ENCODE measurements at regions not wholly inside any gene's neighbourhood (a gene's known extent, or its start where the extent isn't known, plus 50 kb on each side); places are given as distances from the start of the nearest gene placed in this dataset.
"Not testable (repeated sequence)": the region's sequence is repeated elsewhere in the genome, so short reads cannot be mapped to it uniquely, and the experiment has no call there.

GRCh38 chr3:25945836-25946235, 155.9 kb downstream of the OXSM start:
- no peak for DNase-seq (ENCODE audit: low spot score)

DNA sequence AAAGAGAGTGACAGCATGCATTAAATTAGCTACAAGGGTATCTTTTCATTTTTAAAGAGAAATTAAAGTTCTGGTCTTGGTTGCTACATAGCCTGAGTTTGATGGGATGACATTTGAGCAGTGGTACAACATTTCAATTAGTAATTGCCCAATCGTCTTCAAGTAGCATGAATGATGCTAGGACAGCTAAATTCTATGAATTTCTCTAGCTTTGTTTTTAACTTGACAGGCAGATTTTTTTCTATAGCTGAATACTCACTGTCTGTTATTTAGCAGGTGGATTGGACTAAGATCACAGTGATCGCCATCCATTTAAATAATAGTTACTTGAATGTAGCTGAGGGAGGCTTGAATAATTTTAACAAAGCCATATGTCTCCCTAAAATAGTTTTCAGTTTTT, 162.2 kb downstream of the OXSM start:
- no peak for DNase-seq (ENCODE audit: low spot score)

DNA sequence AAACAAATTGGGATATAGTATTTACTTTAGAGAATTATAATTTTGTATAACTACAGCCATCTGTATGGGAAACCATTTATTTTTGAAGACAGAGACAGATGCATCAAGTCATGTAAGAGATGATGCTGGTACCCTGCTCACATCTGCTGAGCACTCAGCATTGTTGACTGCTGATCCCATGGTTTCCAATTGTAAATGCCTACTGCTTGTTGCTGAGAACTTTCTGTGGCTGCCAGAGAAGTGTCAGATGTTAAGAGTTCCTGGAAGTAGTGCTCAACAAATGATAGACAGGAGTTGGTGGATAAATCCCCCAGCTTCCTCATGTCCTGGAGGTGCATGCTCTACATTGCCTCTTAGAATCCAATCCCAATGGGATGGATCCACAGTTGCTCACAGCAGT, 167.1 kb downstream of the OXSM start:
- DNase-seq (ENCODE audit: low spot score): no peak

- DNase-seq (ENCODE audit: low spot score): no peak
These were observed 170.9 kb downstream of the OXSM start for GRCh38 chr3:25960776-25961175.

- no peak for DNase-seq (ENCODE audit: low spot score)
These were observed 172.4 kb downstream of the OXSM start for GRCh38 chr3:25962255-25962654.

- DNase-seq (ENCODE audit: low spot score): no peak
These were observed 174.3 kb downstream of the OXSM start for GRCh38 chr3:25964141-25964540.

- no peak for DNase-seq (ENCODE audit: low spot score)
These were observed 177.5 kb downstream of the OXSM start for GRCh38 chr3:25967385-25967784.

GRCh38 chr3:25971736-25972135, 181.8 kb downstream of the OXSM start:
- DNase-seq (ENCODE audit: low spot score): no peak

GRCh38 chr3:25973122-25973521, 183.2 kb downstream of the OXSM start:
- no peak for DNase-seq (ENCODE audit: low spot score)

DNA sequence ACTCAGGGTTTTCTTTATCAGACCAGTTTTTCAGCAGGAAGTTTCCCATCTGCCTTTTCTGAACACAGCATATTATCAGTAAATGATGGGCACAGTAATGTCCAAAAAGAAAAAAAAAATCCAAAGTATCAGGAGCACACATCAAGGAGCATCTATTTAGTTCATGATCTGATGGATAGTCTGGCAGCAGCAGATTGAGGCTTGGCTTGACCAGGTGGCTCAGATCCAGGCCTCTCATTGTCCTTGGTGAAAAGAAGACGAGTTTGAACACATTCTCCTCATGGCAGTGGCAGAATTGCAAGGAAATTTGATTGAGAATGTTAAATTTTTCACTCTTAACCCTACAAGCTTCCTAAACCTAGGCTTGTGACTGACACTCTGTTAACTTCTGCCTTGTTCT, 192.9 kb downstream of the OXSM start:
- DNase-seq (ENCODE audit: low spot score): no peak

GRCh38 chr3:25985621-25986020, 195.7 kb downstream of the OXSM start:
- DNase-seq (ENCODE audit: low spot score): no peak

GRCh38 chr3:25992606-25993005, 202.7 kb downstream of the OXSM start:
- no peak for DNase-seq (ENCODE audit: low spot score)

- no peak for DNase-seq (ENCODE audit: low spot score)
These were observed 214.3 kb downstream of the OXSM start for GRCh38 chr3:26004172-26004571.

DNA sequence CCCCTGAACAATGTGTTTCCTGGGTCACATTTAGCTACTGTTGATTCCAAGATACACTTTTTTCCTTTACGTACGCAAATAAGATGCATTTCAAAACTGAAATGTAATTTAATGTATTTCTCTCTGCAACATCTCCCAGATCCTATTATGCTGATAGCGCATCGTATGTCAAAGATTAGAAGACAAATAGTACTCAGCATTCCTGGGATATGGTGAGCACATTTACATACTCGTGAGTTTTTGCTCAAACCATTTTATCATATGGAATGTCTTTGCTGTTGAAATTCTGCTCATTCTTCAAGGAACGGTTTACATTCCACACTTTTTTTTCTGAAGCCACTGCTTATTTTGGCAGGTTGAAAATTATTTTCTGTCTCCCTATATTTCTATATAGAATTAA, 221.4 kb downstream of the OXSM start:
- no peak for DNase-seq (ENCODE audit: low spot score)

DNA sequence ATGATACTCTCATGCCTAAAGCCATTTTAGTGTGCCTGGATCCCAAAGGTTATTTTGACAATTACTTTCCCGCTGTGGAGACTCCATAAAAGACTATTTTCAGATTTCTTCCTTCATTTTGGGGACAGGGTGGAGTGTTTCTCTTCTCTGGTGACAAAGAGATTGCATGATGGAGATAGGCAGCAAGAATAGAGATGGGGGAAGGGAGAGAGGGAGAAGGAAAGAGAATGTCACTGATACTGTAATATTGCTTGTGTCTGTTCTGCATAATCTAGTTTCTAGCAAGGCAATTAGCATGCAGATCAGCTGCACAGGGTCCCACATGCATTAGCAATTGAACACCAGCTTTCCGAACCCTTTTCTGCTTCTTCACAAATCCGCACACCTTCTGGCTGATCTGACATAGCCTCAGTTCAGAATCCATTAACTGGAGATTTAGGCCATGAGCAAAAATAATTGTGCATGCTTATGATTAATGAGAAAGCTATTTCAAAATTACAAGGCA, 222.4 kb downstream of the OXSM start:
- DNase-seq (ENCODE audit: low spot score): no peak

DNA sequence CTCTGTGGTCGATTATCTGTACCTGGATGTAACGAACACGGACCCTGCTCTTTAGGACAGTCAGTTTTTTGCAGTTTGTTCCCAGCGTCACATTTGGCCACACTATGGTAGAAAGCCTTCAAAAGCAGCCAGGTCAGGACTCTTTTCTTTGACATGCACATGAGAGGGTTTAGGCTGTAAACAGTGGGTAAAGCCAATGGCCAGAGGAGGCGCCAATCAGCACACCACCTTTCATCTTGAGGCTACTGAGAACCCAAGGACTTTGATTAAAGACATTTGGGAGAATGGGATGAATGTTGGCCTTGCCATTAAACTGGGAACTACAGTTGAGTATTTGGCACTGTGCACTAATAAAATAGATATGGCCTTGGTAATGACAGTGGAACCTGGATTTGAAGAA, 225.9 kb downstream of the OXSM start:
- no peak for DNase-seq (ENCODE audit: low spot score)

DNA sequence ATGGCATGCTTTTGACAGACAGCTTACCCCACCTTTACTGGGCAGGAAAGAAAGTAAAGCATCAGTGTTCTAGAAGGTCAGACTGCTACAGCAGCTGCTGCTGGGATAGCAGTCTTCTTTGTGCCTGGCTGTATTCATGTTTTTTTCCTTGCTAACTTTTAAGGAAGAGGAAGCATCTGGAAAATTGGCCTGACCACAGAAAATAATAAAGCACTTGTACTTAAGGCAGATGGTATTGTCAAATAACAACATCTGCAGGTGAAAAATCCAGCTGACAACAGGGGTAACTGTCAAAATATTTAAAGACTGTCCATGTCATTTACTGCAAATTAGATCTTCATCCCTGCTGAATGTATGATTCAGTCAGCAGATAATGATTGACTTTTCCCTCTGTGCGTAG, 229.0 kb downstream of the OXSM start:
- no peak for DNase-seq (ENCODE audit: low spot score)

DNA sequence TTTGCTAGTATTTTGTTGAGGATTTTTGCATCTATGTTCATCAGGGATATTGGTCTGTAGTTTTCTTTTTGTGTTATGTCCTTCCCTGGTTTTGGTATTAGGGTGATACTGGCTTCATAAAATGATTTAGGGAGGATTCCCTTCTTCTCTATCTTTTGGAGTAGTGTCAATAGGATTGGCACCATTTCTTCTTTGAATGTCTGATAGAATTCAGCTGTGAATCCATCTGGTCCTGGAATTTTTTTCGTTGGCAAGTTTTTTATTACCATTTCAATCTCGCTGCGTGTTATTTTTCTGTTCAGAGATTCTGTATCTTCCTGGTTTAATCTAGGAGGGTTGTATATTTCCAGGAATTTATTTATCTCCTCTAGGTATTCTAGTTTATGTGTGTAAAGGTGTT, 234.3 kb downstream of the OXSM start:
- DNase-seq (ENCODE audit: low spot score): not testable (repeated sequence)

GRCh38 chr3:26029321-26029720, 239.4 kb downstream of the OXSM start:
- DNase-seq (ENCODE audit: low spot score): no peak

- DNase-seq (ENCODE audit: low spot score): not testable (repeated sequence)
These were observed 252.2 kb downstream of the OXSM start for GRCh38 chr3:26042126-26042525.

GRCh38 chr3:26049951-26050350, 260.1 kb downstream of the OXSM start:
- DNase-seq (ENCODE audit: low spot score): no peak

DNA sequence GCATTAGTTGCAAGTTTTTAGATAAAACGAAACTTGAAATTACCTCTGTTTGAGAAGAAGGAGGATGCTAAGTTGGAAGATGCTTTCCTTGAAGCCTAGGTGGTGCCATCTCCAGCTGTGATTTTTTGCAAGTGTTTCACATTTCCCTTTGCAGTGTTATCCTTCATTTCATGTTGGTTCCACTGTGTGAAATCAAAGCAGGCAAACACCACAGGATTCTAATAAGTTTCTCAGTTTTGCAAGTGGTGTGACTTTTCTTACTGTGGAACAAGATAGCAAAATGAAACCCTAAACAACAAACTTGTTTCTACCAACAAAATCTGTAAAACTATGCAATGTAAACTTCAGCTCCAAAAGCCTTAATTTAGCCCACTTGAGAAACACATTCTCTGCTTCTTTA, 260.9 kb downstream of the OXSM start:
- DNase-seq (ENCODE audit: low spot score): no peak

- no peak for DNase-seq (ENCODE audit: low spot score)
These were observed 269.0 kb downstream of the OXSM start for GRCh38 chr3:26058901-26059321.

DNA sequence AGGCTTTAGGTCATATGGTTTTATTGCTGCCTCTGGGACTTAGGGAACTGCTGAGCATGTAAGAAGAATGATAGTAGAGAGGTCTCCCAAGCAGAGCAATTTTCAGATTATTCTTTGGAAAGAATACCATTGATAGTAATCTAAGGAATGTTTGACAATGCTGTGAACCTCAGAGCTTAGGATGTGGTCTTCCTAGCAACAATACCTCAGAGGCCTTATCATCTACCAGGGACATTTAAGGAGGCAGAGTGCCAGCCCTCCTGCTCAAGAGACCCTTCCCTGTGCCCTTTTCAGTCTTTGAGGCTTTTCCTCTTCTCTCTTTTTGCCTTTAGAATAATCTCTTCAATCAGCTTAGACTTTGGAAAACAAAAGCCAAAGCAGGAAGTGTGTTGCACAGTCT, 272.1 kb downstream of the OXSM start:
- no peak for DNase-seq (ENCODE audit: low spot score)

GRCh38 chr3:26064297-26064696, 274.4 kb downstream of the OXSM start:
- no peak for DNase-seq (ENCODE audit: low spot score)
